ENCODE measurements at regions not wholly inside any gene's neighbourhood (a gene's known extent, or its start where the extent isn't known, plus 50 kb on each side); places are given as distances from the start of the nearest gene placed in this dataset.
"Not testable (repeated sequence)": the region's sequence is repeated elsewhere in the genome, so short reads cannot be mapped to it uniquely, and the experiment has no call there.

DNA sequence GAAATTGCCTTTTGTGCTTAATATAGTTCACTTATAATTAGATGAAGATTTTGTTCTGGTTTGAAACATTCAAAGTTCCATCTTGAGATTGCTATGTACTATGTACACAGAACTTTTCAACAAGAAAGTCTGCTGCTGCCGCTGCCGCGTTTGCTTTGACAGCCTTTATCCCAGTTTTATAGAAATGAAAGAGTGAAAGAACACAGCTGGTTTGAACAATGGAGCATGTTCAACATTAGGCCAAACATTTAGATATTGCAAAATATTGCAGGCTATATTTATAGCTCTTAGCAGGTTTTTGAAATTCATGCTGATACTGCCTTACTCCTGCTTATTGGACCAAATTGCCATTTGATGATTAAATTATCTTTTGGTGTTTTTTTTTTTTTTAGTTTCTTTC is 299.8 kb upstream of the PRKD1 start:
- no peak for DNase-seq

DNA sequence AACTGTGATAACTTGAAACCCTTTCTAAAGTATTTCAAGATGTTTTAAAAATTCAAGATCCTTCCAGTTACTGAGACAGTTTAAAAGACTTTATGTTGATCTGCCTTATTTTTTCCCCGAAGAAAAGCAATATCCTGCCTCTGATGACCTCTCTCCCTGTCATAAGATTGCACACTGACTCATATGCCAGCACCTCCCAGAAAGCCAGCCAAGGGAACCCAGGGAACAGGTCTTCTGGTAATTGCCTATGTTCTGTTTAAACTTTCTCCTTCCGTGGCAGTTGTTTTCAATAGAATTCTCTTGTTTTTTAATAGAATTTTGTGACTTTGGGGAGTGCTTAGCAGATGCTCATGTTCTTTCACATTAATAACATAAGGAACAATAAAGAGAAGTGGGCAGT is 300.2 kb upstream of the PRKD1 start:
- DNase-seq: no peak

DNA sequence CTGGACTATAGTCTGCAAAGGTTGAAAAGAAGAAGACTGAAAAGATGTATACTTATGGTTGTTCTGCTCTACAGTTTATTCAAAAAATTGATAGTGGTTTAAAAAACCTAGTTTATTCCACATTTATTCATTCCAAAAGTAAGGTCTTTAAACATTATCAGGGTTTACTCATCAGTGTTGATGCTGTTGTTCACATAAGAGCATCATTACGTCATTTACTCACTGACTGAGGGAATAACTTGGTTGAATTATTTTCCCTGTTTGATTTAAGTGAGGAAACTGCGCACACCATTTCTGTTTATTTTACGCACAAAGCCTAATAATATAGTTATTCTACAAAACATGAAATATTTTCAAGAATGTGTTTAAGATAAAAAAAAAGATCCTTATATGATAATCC is 303.1 kb upstream of the PRKD1 start:
- no peak for DNase-seq

DNA sequence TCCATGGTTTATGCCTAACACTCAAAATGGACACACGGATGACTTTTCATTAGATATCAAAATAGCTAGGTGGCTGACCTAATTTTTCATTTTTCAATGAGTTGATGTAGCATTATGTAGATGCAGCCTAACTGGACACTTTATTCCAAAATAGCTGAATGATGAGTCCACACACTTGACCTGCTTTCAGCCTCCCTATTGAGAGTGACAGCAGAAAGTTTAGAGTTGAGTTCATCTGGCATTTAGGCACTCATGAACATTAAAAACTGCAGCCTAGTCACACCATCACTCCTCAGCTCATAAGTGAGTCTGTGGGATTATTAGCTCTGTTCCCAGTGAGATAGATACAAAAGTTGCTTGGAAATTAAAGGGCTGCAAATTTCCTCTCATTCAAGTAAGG is 307.3 kb upstream of the PRKD1 start:
- no peak for DNase-seq

DNA sequence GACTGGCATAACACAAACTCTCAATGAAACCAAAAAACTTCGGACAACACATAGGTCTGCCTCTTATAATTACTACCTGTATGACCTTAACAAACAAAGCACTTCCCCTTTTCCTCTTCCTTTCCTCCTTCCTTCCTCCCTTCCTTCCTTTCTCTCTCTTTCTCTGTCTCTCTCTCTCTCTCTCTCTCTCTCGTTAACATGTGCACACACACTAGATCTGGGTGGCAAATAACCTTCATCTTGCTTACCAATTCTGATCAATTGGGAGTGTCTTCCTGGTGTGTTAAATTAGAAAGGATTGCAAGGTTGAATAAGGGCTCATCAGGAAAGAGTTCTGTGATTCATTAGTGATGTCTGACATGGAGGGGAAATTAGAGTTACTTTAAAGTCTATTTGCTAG is 307.8 kb upstream of the PRKD1 start:
- no peak for DNase-seq

DNA sequence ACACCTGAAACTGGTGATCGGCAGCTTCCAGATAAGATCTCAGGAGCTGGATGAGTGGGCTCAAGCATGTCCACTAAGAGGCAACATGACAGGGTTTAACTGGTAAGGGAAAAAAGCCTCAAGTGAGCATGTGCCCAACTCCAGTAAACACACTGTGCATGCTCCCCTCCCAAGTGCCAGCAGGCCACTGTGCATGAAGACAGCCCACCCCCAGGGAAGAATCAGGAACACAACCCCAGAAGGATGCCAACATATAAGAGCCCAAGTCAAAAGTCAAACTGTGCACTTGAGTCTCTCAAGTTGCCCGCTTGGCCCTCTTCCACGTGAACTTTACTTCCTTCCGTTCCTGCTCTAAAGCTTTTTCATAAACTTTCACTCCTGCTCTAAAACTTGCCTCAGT is 311.3 kb upstream of the PRKD1 start:
- no peak for DNase-seq

DNA sequence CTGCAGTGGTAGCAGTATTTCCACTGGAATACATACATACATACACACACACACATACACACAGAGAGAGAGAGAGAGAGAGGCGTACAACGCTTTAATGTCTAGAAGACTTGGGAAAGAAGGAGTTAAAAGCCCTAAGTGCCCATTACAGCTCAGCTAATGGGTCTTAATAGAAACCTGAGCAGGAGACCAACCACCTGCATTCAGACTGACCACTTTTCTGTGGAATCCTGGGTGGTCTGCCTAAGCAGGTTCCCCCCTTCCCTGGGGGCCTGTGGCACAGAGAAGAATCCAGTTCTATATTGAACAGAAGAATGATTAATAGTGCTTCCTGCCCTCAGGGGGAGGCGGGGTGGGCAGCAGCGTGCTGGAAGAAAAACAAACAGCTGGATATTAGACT is 312.4 kb upstream of the PRKD1 start:
- DNase-seq: no peak

DNA sequence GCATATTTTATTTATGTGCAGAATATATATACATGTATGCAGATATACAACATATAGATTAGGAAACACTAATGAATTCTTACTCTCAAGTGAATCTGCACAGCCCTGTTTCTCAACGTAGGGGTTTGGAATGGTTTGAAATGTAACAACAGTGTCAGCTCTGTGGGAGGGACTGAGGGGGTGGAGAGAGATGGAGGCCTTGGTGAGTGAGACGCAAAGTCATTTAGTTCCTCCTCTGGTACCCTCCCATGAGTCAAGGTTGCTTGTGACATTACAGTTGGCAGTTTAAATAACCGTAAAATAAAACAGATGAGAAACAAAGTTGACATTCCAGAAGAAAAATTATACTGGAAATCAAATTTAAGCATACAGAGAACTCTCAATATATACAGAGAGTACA is 313.0 kb upstream of the PRKD1 start:
- no peak for DNase-seq

DNA sequence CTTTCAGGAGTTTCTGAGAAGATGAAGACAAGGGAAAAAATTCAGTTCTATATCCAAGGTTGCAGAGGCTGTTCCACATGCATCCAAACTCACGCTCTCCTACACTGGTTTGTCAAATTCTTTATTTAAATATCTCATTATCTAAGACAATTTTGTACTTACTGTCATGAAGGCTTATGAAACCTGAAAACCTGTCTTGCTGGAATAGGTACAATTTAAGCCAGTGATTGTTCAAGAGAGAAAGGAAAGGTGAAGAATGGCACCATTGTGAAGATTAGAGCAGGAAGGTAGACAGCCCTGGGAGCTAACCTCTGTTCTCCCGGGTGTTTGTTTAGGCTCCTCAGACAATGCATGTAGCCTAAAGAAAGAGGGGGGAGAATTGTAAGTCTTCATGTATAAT is 315.1 kb upstream of the PRKD1 start:
- DNase-seq: no peak

DNA sequence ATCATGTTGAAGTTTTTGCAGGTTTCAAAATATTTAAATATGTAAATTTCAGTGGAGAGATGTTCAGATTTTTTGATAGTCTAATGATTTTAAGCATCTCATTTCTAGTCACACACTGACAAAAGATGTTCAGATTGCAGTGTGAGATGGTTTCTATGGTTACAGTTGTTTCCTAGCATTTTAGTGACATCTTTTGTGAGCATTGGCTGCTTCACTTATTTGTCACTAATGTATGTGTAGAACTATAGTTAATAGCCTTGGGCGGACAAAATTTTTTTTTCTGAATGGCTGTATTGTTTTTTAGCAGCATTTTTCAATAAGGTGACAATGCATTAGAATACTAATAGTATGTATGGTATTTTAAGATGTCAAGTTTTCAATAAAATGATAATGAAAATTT is 315.6 kb upstream of the PRKD1 start:
- no peak for DNase-seq

DNA sequence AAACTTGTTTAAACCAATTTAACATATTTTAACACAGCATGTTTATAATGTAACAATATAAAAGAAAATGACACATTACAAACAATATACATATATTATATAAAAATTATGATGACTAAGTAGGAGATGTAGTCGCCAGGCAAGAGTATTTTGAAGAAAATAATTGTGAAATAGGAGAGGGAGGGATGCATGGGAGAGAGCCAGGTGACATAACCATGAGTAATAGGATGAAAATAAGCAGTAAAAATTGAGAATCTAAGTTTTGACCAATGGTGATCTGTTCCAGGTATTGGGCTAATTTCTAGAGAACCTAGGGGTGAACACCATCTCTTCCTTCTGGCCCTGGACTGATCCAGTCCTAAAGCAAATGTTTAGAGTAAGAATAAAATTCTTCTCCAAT is 315.2 kb upstream of the G2E3 start:
- no peak for DNase-seq

DNA sequence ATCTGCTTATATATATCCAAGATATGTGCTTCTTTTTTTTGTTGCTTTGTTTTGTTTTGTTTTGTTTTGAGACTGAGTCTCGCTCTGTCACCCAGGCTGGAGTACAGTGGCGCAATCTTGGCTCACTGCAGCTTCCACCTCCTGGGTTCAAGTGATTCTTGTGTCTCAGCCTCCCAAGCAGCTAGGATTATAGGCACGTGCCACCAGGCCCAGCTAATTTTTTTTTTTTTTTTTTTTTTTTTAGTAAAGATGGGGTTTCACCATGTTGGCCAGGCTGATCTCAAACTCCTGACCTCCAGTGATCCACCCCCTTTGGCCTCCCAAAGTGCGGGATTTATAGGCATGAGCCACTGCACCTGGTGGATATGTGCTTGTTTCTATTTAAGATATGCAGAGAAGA is 314.6 kb upstream of the G2E3 start:
- not testable (repeated sequence) for DNase-seq

DNA sequence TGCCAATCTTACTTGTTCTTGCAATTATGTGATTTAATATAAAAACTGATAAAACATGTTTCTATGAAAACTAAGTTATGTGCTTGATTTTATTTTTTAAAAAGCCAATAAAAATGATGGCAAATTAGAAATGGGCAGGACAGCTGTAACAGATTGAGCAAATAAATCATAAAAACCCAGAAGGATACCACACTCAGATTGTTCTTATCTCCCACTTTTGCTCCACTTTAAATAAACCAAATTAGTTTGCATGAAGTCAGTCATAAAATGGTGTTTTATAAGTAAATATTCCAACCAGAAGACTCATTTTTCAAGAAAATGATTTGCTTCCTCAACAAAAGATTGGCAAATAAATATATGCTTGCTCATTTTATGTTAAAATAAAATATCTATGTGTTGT is 307.9 kb upstream of the G2E3 start:
- no peak for DNase-seq

DNA sequence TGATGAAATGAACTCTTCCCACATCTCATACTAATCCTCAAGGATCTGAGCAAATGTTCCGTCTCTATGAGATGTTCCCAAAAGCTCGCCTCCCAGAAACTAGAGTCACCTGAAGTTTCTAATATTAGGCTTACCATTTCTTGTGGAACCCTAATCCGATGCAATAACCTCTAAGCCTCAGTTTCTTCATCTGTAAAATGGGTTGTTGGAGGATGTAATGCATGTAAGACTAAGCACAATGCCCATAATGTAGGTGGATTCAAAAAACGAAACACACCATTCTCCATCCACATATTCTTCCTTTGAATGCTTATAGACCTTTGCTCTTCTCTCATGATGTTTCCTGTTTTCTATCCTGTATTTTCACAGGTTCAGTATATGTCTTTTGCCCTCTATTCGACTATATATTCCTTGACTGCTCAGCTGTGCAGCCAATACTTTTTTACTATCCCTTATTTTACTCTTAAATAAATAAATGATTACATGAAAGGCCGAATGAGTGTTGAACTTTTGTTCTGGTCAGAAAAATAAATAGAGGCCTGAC is 307.3 kb upstream of the G2E3 start:
- no peak for DNase-seq

DNA sequence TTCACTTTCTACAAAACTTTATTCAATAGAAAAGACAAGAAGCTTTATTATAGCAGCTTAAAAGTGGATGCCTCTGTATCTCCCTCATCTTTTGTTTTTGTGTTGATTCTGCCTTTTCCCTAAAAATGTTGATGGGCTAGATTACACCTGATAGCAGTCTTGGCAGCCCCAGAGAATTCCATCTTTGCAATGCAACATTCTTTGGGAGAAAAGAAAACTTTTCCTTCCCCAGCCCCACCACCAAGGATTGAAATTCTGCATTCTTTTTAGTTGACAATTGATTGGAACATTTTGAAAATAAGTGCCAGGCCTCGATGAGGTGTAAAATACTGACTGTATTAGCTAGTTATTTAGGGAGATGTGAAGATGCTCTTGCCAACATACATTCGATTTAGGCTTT is 306.8 kb upstream of the G2E3 start:
- DNase-seq: no peak

DNA sequence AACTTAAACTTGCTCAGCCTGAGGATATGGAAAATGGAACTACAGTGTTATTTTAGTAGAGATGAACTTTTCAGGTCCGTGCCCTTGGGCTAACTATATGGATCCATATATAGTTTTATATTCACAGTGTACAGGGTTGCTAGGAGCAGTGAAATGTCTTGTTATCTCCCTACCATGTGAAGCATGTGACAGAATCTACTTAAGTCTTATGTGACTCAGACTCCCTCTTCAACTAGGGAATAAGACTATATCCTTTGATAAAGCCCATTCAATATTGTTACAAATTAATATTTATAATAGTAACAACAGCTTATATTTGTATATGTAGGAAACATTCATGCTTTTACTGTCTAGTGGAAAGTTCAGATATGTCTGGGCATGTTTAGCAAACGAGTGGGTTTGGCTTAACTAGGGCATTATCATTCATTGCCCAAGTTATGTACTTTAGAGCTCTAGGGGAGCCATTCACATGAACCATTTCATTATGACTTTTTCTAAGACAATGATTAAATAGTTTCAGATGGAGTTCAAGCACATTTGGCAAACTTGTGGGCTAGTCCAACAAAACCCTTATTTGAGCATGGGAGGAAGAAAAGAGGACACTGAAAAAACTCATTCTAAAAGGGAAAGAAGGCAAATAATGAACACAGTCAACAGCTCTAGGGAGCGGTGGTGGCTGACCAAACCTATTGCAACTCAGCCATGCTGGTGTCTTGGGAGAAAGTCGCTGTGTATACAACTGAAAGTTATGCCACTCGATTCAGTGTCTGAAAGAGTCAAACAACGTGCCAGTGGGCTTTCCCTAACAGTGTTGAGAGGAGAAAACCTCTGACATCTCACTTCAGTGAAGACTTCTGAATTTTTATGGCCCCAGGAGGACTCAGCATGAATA is 305.9 kb upstream of the G2E3 start:
- DNase-seq: no peak

DNA sequence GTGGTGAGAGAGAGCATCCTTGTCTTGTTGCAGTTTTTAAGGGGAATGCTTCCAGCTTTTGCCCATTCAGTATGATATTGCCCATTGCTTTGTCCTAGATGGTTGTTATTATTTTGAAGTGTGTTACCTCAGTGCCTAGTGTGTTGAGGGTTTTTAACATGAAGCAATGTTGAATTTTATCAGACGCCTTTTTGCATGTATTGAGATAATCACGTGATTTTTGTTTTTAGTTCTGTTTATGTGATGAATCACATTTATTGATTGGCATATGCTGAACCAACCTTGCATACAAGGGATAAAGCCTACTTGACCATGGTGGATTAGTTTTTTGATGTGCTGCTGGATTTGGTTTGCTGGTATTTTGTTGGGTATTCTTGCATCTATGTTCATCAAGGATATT is 302.3 kb upstream of the G2E3 start:
- no peak for DNase-seq

DNA sequence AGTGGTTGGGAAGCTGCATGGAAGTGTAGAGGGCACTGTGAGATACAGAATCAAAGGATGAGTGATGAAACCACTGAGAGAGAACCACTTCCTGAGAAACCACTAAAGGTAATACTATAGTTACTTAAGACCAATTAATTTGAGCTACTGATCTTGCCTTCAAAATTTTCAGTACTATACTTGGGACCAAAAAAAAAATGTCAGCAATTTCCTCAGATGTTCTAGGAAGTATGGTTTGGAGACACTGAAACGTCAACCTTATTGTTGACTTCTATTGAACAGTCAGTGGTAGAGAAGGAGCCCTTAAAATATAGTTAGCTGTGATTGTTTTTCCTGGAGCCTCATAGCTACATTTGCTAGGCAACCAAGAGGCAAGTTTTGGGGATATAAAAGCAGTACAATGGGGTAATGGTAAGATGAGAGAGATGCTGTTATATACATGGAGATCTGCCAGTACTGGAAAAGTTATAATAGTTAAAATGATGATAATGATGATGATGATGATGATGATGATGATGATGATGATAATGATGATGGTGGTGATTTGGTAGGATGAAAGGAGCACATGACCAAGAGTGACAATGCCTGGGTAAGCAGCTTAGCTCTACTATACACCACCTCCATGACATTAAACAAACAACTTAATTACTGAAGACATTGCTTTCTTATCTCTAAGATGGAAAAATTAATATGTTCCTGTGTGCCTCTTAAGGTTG is 300.9 kb upstream of the G2E3 start:
- DNase-seq: no peak

DNA sequence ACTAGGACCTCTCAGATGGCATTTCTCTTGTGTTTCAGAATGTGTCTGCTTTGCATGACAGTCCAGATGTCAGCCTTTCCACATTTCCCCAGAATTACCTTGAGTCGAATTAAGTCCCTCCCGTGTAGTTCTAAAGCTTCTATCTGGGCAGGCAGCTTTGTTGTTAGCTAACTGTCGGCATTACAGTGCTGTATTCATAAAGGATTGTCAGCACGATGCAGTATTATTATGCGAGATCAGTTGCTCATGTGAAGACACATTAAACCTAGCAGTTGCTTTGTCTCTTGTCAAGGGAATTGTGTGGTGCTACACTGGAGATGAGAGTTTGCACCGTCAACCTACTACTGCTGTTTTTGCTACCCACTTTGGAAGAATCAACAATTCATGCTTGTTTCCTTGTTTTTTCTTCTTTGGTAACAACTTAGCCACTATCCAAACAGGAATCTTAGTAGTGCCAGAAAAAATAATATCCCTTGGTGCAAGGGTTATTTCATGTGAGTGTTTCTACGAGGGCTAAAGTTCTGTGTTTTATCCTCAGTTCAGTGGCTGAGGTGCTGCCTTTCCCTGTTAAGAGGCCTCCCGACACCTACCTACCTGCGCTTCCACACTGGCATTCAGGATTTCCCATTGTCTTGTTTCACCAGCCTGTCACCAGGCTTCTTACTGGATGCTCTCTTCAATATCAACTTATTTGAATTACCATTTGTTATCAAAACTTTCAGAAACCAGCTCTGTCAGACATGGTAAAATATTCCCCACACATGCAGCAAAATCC is 297.9 kb upstream of the G2E3 start:
- DNase-seq: no peak

DNA sequence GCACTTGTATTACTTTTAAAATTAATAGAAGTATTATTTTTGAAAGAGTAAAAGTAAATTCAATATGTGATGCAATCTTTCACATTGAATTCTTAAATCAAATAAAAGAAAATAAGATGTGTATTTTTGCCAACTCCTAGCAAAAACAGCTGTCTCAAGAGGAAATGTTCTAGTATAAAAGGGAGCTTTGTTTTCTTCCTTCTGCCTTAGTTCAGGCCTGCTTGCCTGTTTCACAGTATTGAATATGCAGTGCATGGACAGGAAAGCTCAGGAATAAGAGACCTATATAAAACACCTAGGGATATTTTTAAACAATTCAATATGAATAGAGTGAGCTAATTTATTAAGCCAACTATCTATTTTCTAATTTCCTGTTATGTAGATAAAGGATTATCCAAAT is 294.8 kb upstream of the G2E3 start:
- DNase-seq: no peak

DNA sequence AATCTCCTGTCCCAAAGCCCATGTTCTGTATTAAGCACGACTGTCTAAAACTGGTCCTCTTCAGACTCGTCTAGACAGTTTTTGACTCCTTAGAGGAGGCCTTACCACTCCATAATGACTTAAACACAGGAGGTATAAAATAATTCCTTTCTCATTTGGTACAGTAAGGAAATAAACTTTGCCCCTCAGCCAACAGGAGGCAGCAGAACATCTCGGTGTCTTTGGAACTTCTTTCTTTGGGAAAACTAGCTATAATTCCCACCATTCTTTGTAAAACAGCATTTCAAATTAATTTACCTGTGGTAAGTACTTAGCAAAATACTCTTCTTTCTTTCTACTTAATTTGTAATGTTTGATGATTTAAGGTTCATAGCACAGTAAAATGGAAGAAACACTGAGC is 292.7 kb upstream of the G2E3 start:
- no peak for DNase-seq

DNA sequence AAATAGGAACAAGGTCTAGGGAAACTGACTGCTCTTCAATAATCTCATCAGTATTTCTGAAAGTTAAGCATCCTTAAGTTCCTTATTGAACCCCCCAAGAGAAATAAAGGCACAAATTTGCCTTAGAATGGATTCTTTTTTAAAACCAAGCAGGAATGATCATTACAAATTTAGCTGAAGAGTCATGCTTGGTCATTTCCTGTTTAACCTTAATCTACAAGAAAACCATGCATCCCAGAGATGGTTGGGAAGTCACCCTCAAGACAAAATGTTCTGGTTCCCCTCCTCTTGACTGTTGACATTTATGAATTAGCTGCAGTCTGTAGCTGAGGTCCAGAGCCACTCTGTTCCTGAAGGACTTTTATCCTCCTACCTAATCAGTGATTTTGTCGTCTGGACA is 291.8 kb upstream of the G2E3 start:
- no peak for DNase-seq

Measured in NCI-H1092 (cell line).